Transverse colon (tissue), 3 donors: ENCODE measurements at regions not wholly inside any gene's neighbourhood (a gene's known extent, or its start where the extent isn't known, plus 50 kb on each side); places are given as distances from the start of the nearest gene placed in this dataset.

Source experiments
- POLR2A ChIP-seq: fragments of 450-650 bp; IDR thresholded peaks from one replicate; pipeline ENCODE4 v1.6.1; 2016; ENCODE audit warnings: antibody characterized with exemption, mild to moderate bottlenecking, moderate library complexity
- TF ChIP-seq, protein P1 (sequence below), 5 experiments: fragments of 200-600 bp in 3 of 5; fragments of 450-650 bp in 2 of 5; sonication (generic) in 3 of 5; IDR thresholded peaks; 1 replicate in 2 of 5; 2 replicates in 3 of 5; pipeline ENCODE4 v1.5.1; 2016 to 2017; ENCODE audit warnings: antibody characterized with exemption in 5 of 5, inconsistent platforms in 3 of 5, mild to moderate bottlenecking in 2 of 5, moderate library complexity in 1 of 5

- TF ChIP-seq, protein P1, sequence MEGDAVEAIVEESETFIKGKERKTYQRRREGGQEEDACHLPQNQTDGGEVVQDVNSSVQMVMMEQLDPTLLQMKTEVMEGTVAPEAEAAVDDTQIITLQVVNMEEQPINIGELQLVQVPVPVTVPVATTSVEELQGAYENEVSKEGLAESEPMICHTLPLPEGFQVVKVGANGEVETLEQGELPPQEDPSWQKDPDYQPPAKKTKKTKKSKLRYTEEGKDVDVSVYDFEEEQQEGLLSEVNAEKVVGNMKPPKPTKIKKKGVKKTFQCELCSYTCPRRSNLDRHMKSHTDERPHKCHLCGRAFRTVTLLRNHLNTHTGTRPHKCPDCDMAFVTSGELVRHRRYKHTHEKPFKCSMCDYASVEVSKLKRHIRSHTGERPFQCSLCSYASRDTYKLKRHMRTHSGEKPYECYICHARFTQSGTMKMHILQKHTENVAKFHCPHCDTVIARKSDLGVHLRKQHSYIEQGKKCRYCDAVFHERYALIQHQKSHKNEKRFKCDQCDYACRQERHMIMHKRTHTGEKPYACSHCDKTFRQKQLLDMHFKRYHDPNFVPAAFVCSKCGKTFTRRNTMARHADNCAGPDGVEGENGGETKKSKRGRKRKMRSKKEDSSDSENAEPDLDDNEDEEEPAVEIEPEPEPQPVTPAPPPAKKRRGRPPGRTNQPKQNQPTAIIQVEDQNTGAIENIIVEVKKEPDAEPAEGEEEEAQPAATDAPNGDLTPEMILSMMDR (IDR thresholded peaks at IDR 0.05) = no peak
- no peak for TF ChIP-seq POLR2A
These were observed 505.4 kb downstream of the ZIC1 start for GRCh38 chr3:147914532-147914931.
